Liver (tissue), 3 donors: ENCODE measurements at regions not wholly inside any gene's neighbourhood (a gene's known extent, or its start where the extent isn't known, plus 50 kb on each side); places are given as distances from the start of the nearest gene placed in this dataset.

Experiments
- ATF3 ChIP-seq: IDR thresholded peaks from 2 replicates; pipeline ENCODE4 v1.6.1; 2016; ENCODE audit warnings: antibody characterized with exemption
- CTCF ChIP-seq: fragments of 150-350 bp; IDR thresholded peaks from 2 replicates; pipeline ENCODE4 v1.5.1; 2017; ENCODE audit warnings: improper control_type of control experiment, low read depth, low read length; ENCODE audit not compliant: missing input control
- FOXA1 ChIP-seq: IDR thresholded peaks from 2 replicates; pipeline ENCODE4 v1.6.1; 2016; ENCODE audit warnings: antibody characterized with exemption
- FOXA2 ChIP-seq: IDR thresholded peaks from 2 replicates; pipeline ENCODE4 v1.6.1; 2016; ENCODE audit warnings: antibody characterized with exemption
- RAD21 ChIP-seq, 2 donors: IDR thresholded peaks; 2 replicates each; pipeline ENCODE4 v1.6.1; 2016; ENCODE audit warnings: antibody characterized with exemption in 2 of 2, mild to moderate bottlenecking in 2 of 2
- RXRA ChIP-seq, 2 donors: IDR thresholded peaks; 2 replicates each; pipeline ENCODE4 v1.6.1; 2017 to 2018; ENCODE audit warnings: antibody characterized with exemption in 2 of 2, mild to moderate bottlenecking in 1 of 2
- TF ChIP-seq, protein P1 (sequence below): IDR thresholded peaks from 2 replicates; pipeline ENCODE4 v1.6.1; 2016; ENCODE audit warnings: antibody characterized with exemption, mild to moderate bottlenecking
- donor health status: healthy.
- donor health status: healthy.

DNA sequence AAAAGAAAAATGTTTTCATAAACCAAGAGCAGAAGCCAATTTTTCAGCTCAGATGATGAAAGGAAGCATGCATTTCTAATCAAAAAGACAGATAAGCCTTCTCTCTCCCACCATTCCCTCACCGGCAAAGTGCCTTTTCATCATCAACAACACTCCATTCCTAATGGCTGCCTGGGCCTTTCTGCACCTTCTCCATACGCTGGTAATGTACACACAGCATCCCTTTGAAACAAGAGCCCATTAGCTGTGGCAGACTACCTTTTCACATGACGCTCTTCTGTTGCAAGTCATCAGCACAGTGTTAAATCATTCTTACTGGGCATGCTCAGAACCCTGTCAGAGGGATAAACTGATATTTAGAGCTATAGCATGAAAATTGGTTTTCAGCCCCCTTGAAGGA lies 408.9 kb downstream of the MEIS1 start:
- no peak for TF ChIP-seq CTCF
- TF ChIP-seq, protein P1, sequence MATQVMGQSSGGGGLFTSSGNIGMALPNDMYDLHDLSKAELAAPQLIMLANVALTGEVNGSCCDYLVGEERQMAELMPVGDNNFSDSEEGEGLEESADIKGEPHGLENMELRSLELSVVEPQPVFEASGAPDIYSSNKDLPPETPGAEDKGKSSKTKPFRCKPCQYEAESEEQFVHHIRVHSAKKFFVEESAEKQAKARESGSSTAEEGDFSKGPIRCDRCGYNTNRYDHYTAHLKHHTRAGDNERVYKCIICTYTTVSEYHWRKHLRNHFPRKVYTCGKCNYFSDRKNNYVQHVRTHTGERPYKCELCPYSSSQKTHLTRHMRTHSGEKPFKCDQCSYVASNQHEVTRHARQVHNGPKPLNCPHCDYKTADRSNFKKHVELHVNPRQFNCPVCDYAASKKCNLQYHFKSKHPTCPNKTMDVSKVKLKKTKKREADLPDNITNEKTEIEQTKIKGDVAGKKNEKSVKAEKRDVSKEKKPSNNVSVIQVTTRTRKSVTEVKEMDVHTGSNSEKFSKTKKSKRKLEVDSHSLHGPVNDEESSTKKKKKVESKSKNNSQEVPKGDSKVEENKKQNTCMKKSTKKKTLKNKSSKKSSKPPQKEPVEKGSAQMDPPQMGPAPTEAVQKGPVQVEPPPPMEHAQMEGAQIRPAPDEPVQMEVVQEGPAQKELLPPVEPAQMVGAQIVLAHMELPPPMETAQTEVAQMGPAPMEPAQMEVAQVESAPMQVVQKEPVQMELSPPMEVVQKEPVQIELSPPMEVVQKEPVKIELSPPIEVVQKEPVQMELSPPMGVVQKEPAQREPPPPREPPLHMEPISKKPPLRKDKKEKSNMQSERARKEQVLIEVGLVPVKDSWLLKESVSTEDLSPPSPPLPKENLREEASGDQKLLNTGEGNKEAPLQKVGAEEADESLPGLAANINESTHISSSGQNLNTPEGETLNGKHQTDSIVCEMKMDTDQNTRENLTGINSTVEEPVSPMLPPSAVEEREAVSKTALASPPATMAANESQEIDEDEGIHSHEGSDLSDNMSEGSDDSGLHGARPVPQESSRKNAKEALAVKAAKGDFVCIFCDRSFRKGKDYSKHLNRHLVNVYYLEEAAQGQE, result no peak
- TF ChIP-seq FOXA1, result no peak
- TF ChIP-seq RXRA (IDR thresholded peaks at IDR 0.05), result no peak
- TF ChIP-seq FOXA2, result no peak
- no peak for TF ChIP-seq ATF3
- no peak for TF ChIP-seq RAD21 (IDR thresholded peaks at IDR 0.05)
